Osteocyte (in vitro differentiated cells): ENCODE measurements at regions not wholly inside any gene's neighbourhood (a gene's known extent, or its start where the extent isn't known, plus 50 kb on each side); places are given as distances from the start of the nearest gene placed in this dataset.

Experiments
- DNase-seq: peaks from one replicate; pipeline ENCODE4 v3.0.0; 2021; ENCODE audit warnings: mixed read lengths; ENCODE audit not compliant: unreplicated experiment; ENCODE audit errors: extremely low spot score
- H3K27ac Mint-ChIP-seq: one replicate; pipeline ENCODE4 v1.8.0; 2021; ENCODE audit warnings: mild to moderate bottlenecking, mixed read lengths; ENCODE audit not compliant: unreplicated experiment
- H3K27me3 Mint-ChIP-seq: one replicate; pipeline ENCODE4 v1.8.0; 2021; ENCODE audit warnings: mixed read lengths; ENCODE audit not compliant: unreplicated experiment
- H3K36me3 Mint-ChIP-seq: one replicate; pipeline ENCODE4 v1.8.0; 2021; ENCODE audit warnings: mixed read lengths; ENCODE audit not compliant: unreplicated experiment
- H3K4me1 Mint-ChIP-seq: one replicate; pipeline ENCODE4 v1.8.0; 2021; ENCODE audit warnings: mixed read lengths; ENCODE audit not compliant: unreplicated experiment
- H3K4me3 Mint-ChIP-seq: one replicate; pipeline ENCODE4 v1.8.0; 2021; ENCODE audit warnings: mild to moderate bottlenecking, moderate library complexity, mixed read lengths; ENCODE audit not compliant: unreplicated experiment
- H3K9me3 Mint-ChIP-seq: one replicate; pipeline ENCODE4 v1.8.0; 2021; ENCODE audit warnings: mixed read lengths; ENCODE audit not compliant: unreplicated experiment
- TF ChIP-seq, protein P1 (sequence below): fragments of 200-600 bp; sonication (generic); IDR thresholded peaks from 2 replicates; pipeline ENCODE4 v1.5.0; 2021; ENCODE audit warnings: antibody characterized with exemption, mild to moderate bottlenecking, moderate library complexity

DNA sequence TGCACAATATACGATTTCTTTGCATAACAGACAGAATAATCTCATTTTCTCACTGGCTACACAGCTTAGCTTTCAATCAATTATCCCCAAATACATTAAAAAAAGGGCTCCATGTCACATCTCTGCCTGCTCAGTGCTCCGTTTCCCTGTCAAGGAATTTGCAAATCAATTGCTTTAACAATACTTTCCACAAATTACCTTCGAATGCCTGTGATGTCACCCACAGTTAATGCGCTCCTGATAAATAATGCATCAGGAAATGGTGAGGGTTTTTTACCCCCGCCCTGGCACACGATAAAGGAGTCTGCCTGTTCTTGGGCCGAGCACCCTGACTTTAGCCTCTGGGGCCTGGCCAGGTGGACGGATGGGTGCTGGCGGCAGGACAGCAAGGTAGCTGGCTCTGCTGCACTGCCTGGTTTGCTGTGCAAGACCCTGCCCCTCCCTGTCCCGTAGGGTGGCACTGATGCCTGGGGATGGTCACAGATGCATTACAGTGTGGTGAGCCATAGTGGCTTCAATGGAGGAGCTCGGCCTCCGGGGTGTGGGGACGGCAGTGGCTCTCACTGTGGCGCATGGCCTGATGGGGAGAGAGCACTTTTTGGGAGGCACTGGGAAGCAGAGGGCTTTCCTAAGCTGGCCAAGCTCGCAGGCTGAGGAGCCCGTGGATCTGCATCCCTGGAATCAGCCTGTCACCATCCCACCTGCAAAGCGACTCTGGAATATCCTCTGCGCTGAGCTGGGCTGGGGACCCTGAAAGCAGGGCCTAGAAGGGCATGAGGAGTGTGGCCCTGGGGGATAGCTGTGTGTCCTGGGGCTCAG, 88.3 kb upstream of the HS6ST1 start:
- Mint-ChIP-seq H3K4me1 (peaks cover 16% of the 10 kb centered on the region), H3K36me3 (no peaks in the 10 kb centered on the region), H3K27ac (no peak overlapping the region), H3K27me3 (no peaks in the 10 kb centered on the region), H3K9me3 (no peaks in the 10 kb centered on the region), H3K4me3 (no peak overlapping the region)
- peak; percentile 74 for DNase-seq
- TF ChIP-seq, protein P1, sequence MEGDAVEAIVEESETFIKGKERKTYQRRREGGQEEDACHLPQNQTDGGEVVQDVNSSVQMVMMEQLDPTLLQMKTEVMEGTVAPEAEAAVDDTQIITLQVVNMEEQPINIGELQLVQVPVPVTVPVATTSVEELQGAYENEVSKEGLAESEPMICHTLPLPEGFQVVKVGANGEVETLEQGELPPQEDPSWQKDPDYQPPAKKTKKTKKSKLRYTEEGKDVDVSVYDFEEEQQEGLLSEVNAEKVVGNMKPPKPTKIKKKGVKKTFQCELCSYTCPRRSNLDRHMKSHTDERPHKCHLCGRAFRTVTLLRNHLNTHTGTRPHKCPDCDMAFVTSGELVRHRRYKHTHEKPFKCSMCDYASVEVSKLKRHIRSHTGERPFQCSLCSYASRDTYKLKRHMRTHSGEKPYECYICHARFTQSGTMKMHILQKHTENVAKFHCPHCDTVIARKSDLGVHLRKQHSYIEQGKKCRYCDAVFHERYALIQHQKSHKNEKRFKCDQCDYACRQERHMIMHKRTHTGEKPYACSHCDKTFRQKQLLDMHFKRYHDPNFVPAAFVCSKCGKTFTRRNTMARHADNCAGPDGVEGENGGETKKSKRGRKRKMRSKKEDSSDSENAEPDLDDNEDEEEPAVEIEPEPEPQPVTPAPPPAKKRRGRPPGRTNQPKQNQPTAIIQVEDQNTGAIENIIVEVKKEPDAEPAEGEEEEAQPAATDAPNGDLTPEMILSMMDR: no peak

DNA sequence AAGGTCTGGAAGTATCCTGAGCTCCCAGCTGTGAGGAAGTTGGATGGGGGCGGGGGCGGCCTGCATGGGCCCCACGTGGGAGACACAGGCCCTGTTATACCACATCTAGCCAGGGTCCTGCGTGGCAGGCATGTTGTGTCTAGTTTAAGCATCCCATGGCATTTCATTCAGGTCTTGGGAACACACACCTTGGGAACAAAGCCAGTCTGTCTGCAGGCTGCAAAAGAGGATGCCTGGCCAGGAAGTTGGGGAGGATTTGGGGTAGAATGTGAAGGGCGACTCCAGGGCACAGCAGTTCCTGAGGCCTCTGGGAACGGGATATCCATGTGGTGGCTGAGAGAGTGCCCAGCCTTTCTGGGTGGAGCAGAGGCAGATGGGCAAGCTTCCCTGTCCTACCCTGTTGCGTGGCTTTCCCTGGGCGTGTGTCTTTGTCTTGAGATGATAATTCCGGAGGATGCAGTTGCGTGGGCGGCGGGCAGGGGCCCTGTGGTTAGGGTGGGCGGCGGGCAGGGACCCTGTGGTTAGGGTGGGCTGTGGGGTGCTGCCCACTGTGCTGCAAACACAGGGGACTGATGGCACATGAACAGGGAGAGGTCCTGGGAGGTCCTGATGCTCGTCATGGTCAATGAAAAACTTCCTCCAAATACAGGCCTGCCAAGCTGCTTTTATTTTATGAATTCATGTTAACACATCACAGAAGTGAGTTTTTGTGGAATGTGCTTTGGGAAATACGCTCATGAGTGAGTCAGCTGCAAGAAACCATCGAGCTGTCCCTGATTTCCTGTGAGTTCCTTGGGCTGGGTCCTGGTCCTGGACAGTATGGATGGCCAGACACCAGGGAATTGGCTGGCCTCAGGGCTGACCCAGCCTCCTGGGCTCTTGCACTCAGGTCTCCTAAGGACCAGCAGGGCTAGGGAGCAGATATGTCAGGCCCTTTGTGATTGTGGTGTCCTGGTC, 90.0 kb upstream of the HS6ST1 start:
- H3K9me3 Mint-ChIP-seq: no peaks in the 10 kb centered on the region
- H3K36me3 Mint-ChIP-seq: no peaks in the 10 kb centered on the region
- no peaks in the 10 kb centered on the region for H3K27me3 Mint-ChIP-seq
- TF ChIP-seq, protein P1: no peak
- H3K4me3 Mint-ChIP-seq: no peak overlapping the region
- H3K4me1 Mint-ChIP-seq: peaks cover 16% of the 10 kb centered on the region
- DNase-seq: peak; percentile 66
- H3K27ac Mint-ChIP-seq: peak overlapping the region; percentile 73

DNA sequence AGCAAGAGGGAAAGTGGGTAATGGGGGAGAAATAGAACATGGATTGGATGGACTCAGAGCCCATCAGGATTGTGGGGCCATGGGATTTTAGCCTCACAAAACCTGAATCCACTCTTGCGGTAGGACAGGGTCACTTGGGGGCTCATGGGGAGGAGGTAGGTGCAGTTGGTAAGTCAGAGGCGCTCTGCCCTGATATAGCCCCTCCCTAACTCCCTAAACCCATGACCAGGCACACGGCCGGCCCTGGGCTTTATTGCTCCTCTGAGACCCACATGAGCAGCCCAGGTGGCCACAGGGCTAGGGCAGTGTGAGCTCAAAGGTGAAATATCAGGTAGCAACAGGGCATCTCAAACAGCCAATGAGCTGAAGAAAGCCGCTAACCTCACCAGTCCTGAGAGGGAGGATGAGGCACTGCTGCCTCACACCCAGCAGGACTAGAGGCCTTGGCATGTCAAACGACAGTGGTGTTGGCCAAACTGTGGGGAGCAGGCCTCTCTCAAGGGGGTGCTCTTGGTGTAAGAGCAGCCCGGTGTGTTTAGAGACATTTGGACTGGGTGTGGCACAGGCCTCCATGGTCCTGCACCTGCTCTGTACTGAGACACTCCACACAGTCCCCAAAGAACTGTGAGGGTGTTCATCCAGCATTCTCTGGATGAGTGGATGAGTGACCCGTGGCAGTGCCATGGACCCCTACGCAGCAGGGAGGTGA, 90.8 kb upstream of the HS6ST1 start:
- Mint-ChIP-seq H3K9me3 (no peaks in the 10 kb centered on the region), H3K27me3 (no peaks in the 10 kb centered on the region), H3K4me1 (peaks cover 16% of the 10 kb centered on the region), H3K4me3 (no peak overlapping the region), H3K36me3 (no peaks in the 10 kb centered on the region), H3K27ac (peak overlapping the region; percentile 73)
- peak; percentile 75 for DNase-seq
- TF ChIP-seq, protein P1: no peak

DNA sequence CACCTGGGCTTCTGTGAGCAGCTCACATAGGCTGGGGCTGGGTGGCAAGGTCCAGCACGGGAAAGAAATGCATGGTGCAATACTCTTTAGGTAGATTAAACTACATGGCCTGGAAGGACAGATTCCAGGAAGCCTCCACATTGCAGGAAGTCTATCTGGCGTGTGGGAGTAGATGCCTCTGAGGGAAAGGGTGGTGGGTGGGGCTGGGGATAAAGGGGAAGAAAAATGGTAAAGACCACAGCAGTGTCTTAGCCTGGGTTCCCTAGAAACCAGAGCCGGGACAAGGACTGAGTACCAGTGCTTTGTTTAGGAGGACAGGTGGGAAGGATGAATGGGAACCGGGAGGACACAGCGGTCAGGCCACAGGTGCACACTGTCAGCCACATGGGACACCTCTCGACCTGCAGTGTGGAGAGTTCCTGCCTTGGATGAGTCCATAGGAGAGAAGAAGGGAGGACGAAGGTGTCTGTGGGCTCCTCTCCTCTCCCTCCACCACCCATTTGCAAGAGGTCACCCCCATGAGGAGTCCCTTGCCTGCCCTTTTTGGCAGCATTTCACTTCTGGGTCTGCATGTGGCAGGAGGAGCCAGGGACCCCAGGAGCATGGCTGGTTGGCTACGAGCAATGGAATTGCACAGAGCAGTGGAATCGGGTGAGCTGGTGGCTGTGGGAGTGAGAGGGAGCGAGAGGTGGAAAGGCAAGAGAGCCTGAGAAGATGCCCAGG, 91.5 kb upstream of the HS6ST1 start:
- no peaks in the 10 kb centered on the region for H3K9me3 Mint-ChIP-seq
- DNase-seq: peak; percentile 51
- no peak overlapping the region for H3K4me3 Mint-ChIP-seq
- TF ChIP-seq, protein P1: no peak
- H3K27me3 Mint-ChIP-seq: no peaks in the 10 kb centered on the region
- H3K4me1 Mint-ChIP-seq: peaks cover 16% of the 10 kb centered on the region
- H3K27ac Mint-ChIP-seq: no peak overlapping the region
- H3K36me3 Mint-ChIP-seq: no peaks in the 10 kb centered on the region
